Calu3 (cell line): ENCODE measurements at regions not wholly inside any gene's neighbourhood (a gene's known extent, or its start where the extent isn't known, plus 50 kb on each side); places are given as distances from the start of the nearest gene placed in this dataset.

ENCODE experiments used
- BruUV-seq: library from RNA; stranded (reverse); fragments of 400-500 nt; replicated peaks from 2 replicates; lab custom pipeline; 2021; lab: Mats Ljungman, UMichigan
- CTCF ChIA-PET: fragments of 300-600 bp; sonication (Branson Sonifier 250); formaldehyde crosslinking; loops from one replicate; lab custom pipeline; 2022; ENCODE audit warnings: antibody characterized with exemption; lab: Charles Lee
- DNase-seq: peaks from one replicate; pipeline ENCODE4 v3.0.0; 2022
- H3K27ac Mint-ChIP-seq: one replicate; pipeline ENCODE4 v1.8.0; 2022; ENCODE audit warnings: mixed read lengths; ENCODE audit not compliant: unreplicated experiment
- H3K27me3 Mint-ChIP-seq: one replicate; pipeline ENCODE4 v1.8.0; 2022; ENCODE audit warnings: mixed read lengths; ENCODE audit not compliant: unreplicated experiment
- H3K36me3 Mint-ChIP-seq: one replicate; pipeline ENCODE4 v1.8.0; 2022; ENCODE audit warnings: mild to moderate bottlenecking, moderate library complexity, mixed read lengths; ENCODE audit not compliant: insufficient read depth, unreplicated experiment
- H3K4me1 Mint-ChIP-seq: one replicate; pipeline ENCODE4 v1.8.0; 2022; ENCODE audit warnings: mild to moderate bottlenecking, low read depth, mixed read lengths; ENCODE audit not compliant: unreplicated experiment
- H3K4me3 Mint-ChIP-seq: one replicate; pipeline ENCODE4 v1.8.0; 2022; ENCODE audit warnings: mild to moderate bottlenecking, low read depth, moderate library complexity, mixed read lengths; ENCODE audit not compliant: unreplicated experiment
- H3K9me3 Mint-ChIP-seq: one replicate; pipeline ENCODE4 v1.8.0; 2022; ENCODE audit warnings: low read depth, mixed read lengths; ENCODE audit not compliant: unreplicated experiment
- CTCF ChIP-seq: fragments of 200-600 bp; IDR thresholded peaks from one replicate; pipeline ENCODE4 v1.8.0; 2022; ENCODE audit warnings: antibody characterized with exemption; ENCODE audit not compliant: unreplicated experiment
- intact Hi-C: fragments of 100-400 bp; cut with micrococcal nuclease; formaldehyde crosslinking; loops from one replicate; pipeline ENCODE4 v1.10.0; 2022; ENCODE audit not compliant: unreplicated experiment

GRCh38 chr2:100205174-100205573 is 62.8 kb upstream of the AFF3 start:
- no peak for TF ChIP-seq CTCF
- no peaks in the 10 kb centered on the region for H3K36me3 Mint-ChIP-seq
- intact Hi-C loops = no loop called here
- CTCF ChIA-PET = no interaction called here
- DNase-seq = no peak
- BruUV-seq = no TSS peak
- no peaks in the 10 kb centered on the region for H3K4me1 Mint-ChIP-seq
- peaks cover 74% of the 10 kb centered on the region for H3K27me3 Mint-ChIP-seq
- no peak overlapping the region for H3K4me3 Mint-ChIP-seq
- no peaks in the 10 kb centered on the region for H3K9me3 Mint-ChIP-seq
- no peak overlapping the region for H3K27ac Mint-ChIP-seq

- no peak overlapping the region for H3K4me3 Mint-ChIP-seq
- BruUV-seq = no TSS peak
- intact Hi-C loops = no loop called here
Measured at GRCh38 chr2:100202567-100202966, 60.2 kb upstream of the AFF3 start.

DNA sequence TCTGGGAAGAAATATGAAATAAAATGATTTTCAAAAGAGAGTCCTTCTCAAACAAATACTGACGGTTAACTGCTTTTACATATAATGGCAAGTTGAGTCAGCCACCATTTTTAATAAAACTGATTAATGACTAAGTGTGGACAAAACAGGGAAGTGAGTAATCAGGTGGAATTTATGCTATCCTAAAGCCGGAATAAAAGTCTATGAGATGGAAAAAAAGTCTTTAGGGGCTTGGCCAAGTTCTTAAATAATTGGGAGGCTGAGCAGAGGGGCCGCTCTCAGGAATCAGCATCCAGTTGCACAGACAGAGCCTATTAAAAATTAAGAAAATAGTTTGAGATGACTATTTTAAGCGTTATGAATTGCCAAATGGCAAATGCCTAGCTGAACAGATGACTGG is 58.6 kb upstream of the AFF3 start:
- no peak for DNase-seq
- intact Hi-C loops = no loop called here
- CTCF ChIA-PET = no interaction called here
- H3K36me3 Mint-ChIP-seq = no peaks in the 10 kb centered on the region
- no peak overlapping the region for H3K4me3 Mint-ChIP-seq
- H3K4me1 Mint-ChIP-seq = no peaks in the 10 kb centered on the region
- TF ChIP-seq CTCF = no peak
- peaks cover 47% of the 10 kb centered on the region for H3K27me3 Mint-ChIP-seq
- H3K9me3 Mint-ChIP-seq = no peaks in the 10 kb centered on the region
- H3K27ac Mint-ChIP-seq = no peak overlapping the region
- no TSS peak for BruUV-seq

More at GRCh38 chr2:100202567-100202966, 60.2 kb upstream of the AFF3 start:
- Mint-ChIP-seq H3K36me3 (no peaks in the 10 kb centered on the region), H3K9me3 (no peaks in the 10 kb centered on the region), H3K4me1 (no peaks in the 10 kb centered on the region), H3K27ac (no peak overlapping the region), H3K27me3 (peaks cover 48% of the 10 kb centered on the region)
- no peak for TF ChIP-seq CTCF
- DNase-seq = no peak
- CTCF ChIA-PET = no interaction called here

DNA sequence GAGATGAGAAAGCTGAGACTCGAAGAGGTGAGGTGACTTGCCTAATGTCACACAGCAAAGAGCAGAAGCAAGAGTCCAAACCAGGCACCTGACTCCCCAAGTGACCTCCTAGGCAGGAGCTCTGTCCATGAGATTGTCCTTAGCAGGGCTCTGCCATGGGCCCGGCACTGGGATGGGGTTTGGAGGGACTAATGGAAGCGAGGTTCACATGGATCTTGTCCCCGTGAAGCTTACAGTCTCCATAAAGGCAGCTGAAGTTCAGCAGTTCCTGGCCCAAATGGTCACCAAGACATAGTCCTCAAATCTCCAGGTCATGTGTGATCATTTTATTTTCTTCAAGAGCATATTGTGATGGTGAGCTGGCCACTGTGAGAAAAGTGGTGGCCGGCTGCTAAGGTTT is 57.0 kb upstream of the AFF3 start:
- Mint-ChIP-seq H3K27me3 (peaks cover 41% of the 10 kb centered on the region), H3K27ac (no peak overlapping the region), H3K4me3 (no peak overlapping the region), H3K9me3 (no peaks in the 10 kb centered on the region), H3K36me3 (no peaks in the 10 kb centered on the region), H3K4me1 (no peaks in the 10 kb centered on the region)
- TF ChIP-seq CTCF = no peak
- DNase-seq = no peak
- intact Hi-C loops = no loop called here
- CTCF ChIA-PET = no interaction called here
- no TSS peak for BruUV-seq
